Psoas muscle (tissue), 7 donors: ENCODE measurements at regions not wholly inside any gene's neighbourhood (a gene's known extent, or its start where the extent isn't known, plus 50 kb on each side); places are given as distances from the start of the nearest gene placed in this dataset.
A peak's percentile ranks its signal among the peaks of the same experiment; 100 is the strongest.
"Not testable (repeated sequence)": the region's sequence is repeated elsewhere in the genome, so short reads cannot be mapped to it uniquely, and the experiment has no call there.

Source experiments
- ATAC-seq, 4 donors: fragments of 200-7000 bp; cut with Tn5 transposase; one replicate each; pipeline ENCODE4 v1.9.1; 2020; ENCODE audit warnings: moderate library complexity in 3 of 4, mild to moderate bottlenecking in 2 of 4
- DNase-seq, 2 donors: peaks; one replicate each; pipeline ENCODE4 v3.0.0-alpha.2; 2020
- H3K27ac ChIP-seq: fragments of 200-600 bp; one replicate; pipeline ENCODE4 v1.8.0; 2022
- H3K27me3 ChIP-seq, 3 donors: fragments of 200-600 bp in 1 of 3; one replicate each; pipeline versions ENCODE4 v1.6.1 to v1.8.0; 2013 to 2022; ENCODE audit warnings: low read length in 2 of 3, mild to moderate bottlenecking in 2 of 3, moderate library complexity in 1 of 3; ENCODE audit not compliant: insufficient read depth in 3 of 3
- H3K36me3 ChIP-seq, 2 donors: fragments of 200-600 bp in 1 of 2; one replicate each; pipeline versions ENCODE4 v1.6.1 to v1.8.0; 2013 to 2022; ENCODE audit warnings: low read depth in 1 of 2, mild to moderate bottlenecking in 1 of 2, moderate library complexity in 1 of 2; ENCODE audit not compliant: insufficient read depth in 1 of 2
- H3K4me1 ChIP-seq: fragments of 200-600 bp; one replicate; pipeline ENCODE4 v1.8.0; 2022
- H3K4me3 ChIP-seq: fragments of 200-600 bp; one replicate; pipeline ENCODE4 v1.8.0; 2022; ENCODE audit warnings: mild to moderate bottlenecking
- H3K9me3 ChIP-seq: fragments of 200-600 bp; one replicate; pipeline ENCODE4 v1.8.0; 2022
- CTCF ChIP-seq: fragments of 200-600 bp; IDR thresholded peaks from one replicate; pipeline ENCODE4 v1.8.0; 2022; ENCODE audit warnings: antibody characterized with exemption
- WGBS, 3 donors: extraction: QIAGEN DNeasy Blood & Tissue Kit; methylation state at CpG; one replicate each; pipeline versions ENCODE4 v1.1.6 to v1.1.7; 2013; 5-methylcytosine and 5-hydroxymethylcytosine counted together
- intact Hi-C, 2 donors: fragments of 100-400 bp; cut with DNase I; formaldehyde crosslinking; loops; one replicate each; pipeline versions ENCODE4 v1.11.0 to v1.14.2; 2022
- donor health status: healthy with polysubstance abuse.
- donor health status: DM: no; HTN: no; CAD: no; lungs with moderate emphysema.
- donor health status: Bipolar disorder and iron deficiency.
- donor health status: healthy.
- donor health status: DM: yes; HTN: yes; CAD: no.
- donor health status: DM: no; HTN: no; CAD: no.
- donor health status: DM: yes; HTN: yes; CAD: no.

- ATAC-seq, intact Hi-C loops: not testable (repeated sequence)
Measured at GRCh38 chr2:131824986-131825385, 297.3 kb downstream of the CCDC74A start.

GRCh38 chr2:131827481-131828163 is 299.9 kb downstream of the CCDC74A start:
- intact Hi-C loops: no loop called here
- 91 to 96% (median 93%) methylated on average over 54 to 56 of the region's 56 CpGs for WGBS, 3 donors
- Histone ChIP-seq H3K4me3 (no peak overlapping the region), H3K27me3 (peaks cover 3 to 7% (median 3%) of the 10 kb centered on the region in 3 donors), H3K27ac (no peak overlapping the region), H3K36me3 (no peaks in the 10 kb centered on the region), H3K4me1 (no peaks in the 10 kb centered on the region), H3K9me3 (no peaks in the 10 kb centered on the region)
- no peak for TF ChIP-seq CTCF
- no peak for DNase-seq
- ATAC-seq: no peak

More at GRCh38 chr2:131824986-131825385, 297.3 kb downstream of the CCDC74A start:
- not testable (repeated sequence) for H3K36me3 ChIP-seq, H3K9me3 ChIP-seq, H3K27me3 ChIP-seq, H3K4me3 ChIP-seq, DNase-seq, H3K4me1 ChIP-seq, H3K27ac ChIP-seq
- 79 to 89% (median 85%) methylated on average over 2 of the region's 2 CpGs for WGBS, 3 donors

GRCh38 chr2:131828164-131828561 is 300.5 kb downstream of the CCDC74A start:
- DNase-seq (no peak), ATAC-seq (no peak)
- Histone ChIP-seq H3K36me3 (no peaks in the 10 kb centered on the region), H3K27me3 (peaks cover 3 to 7% (median 3%) of the 10 kb centered on the region in 3 donors), H3K9me3 (no peaks in the 10 kb centered on the region), H3K27ac (no peak overlapping the region), H3K4me1 (no peaks in the 10 kb centered on the region), H3K4me3 (no peak overlapping the region)
- no peak for TF ChIP-seq CTCF
- WGBS, 3 donors: 91 to 94% (median 92%) methylated on average over 28 to 38 of the region's 38 CpGs
- intact Hi-C loops: no loop called here

GRCh38 chr2:131828633-131829455 is 301.2 kb downstream of the CCDC74A start:
- H3K4me1 ChIP-seq, H3K9me3 ChIP-seq, ATAC-seq, H3K27ac ChIP-seq, H3K4me3 ChIP-seq, DNase-seq, H3K27me3 ChIP-seq, intact Hi-C loops, H3K36me3 ChIP-seq: not testable (repeated sequence)
- WGBS, 3 donors: 92% methylated on average over 64 to 72 of the region's 72 CpGs

GRCh38 chr2:131829456-131830241 is 302.0 kb downstream of the CCDC74A start:
- 10 to 21% (median 15%) methylated on average over 50 to 101 of the region's 101 CpGs for WGBS, 3 donors

GRCh38 chr2:131830242-131830945 is 302.7 kb downstream of the CCDC74A start:
- H3K4me3 ChIP-seq, H3K27ac ChIP-seq, H3K4me1 ChIP-seq, intact Hi-C loops, H3K27me3 ChIP-seq, H3K36me3 ChIP-seq, H3K9me3 ChIP-seq, DNase-seq, ATAC-seq: not testable (repeated sequence)
- 57 to 65% (median 60%) methylated on average over 25 to 45 of the region's 45 CpGs for WGBS, 3 donors

More at GRCh38 chr2:131829456-131830241, 302.0 kb downstream of the CCDC74A start:
- H3K9me3 ChIP-seq, H3K27me3 ChIP-seq, H3K4me1 ChIP-seq, H3K4me3 ChIP-seq, DNase-seq, H3K36me3 ChIP-seq, ATAC-seq, H3K27ac ChIP-seq, intact Hi-C loops: not testable (repeated sequence)

GRCh38 chr2:131830946-131831310 is 303.2 kb downstream of the CCDC74A start:
- intact Hi-C loops, ATAC-seq, H3K27ac ChIP-seq, H3K4me3 ChIP-seq, H3K27me3 ChIP-seq, H3K36me3 ChIP-seq, H3K4me1 ChIP-seq, DNase-seq, H3K9me3 ChIP-seq: not testable (repeated sequence)
- 70 to 90% (median 85%) methylated on average over 6 to 10 of the region's 10 CpGs for WGBS, 3 donors

GRCh38 chr2:131831450-131832208 is 303.9 kb downstream of the CCDC74A start:
- ATAC-seq: peak in 1 of 4 donors; percentile 60
- H3K27me3 ChIP-seq, DNase-seq, H3K4me3 ChIP-seq, H3K27ac ChIP-seq, H3K36me3 ChIP-seq, intact Hi-C loops, H3K4me1 ChIP-seq, H3K9me3 ChIP-seq: not testable (repeated sequence)
- 45 to 55% (median 48%) methylated on average over 19 to 24 of the region's 25 CpGs for WGBS, 3 donors
